ENCODE measurements at regions not wholly inside any gene's neighbourhood (a gene's known extent, or its start where the extent isn't known, plus 50 kb on each side); places are given as distances from the start of the nearest gene placed in this dataset.

- Histone ChIP-seq H3K4me3 (ENCODE audit: low read depth in 1 of 3, low read length in 3 of 3) (no peak overlapping the region), H3K4me1 (ENCODE audit: control insufficient read depth in 4 of 4, insufficient read depth in 4 of 4, low read length in 3 of 4) (no peaks in the 10 kb centered on the region), H3K27ac (ENCODE audit: low read depth in 1 of 2, low read length in 2 of 2) (no peak overlapping the region), H3K9me3 (ENCODE audit: control insufficient read depth in 4 of 4, low read length in 3 of 4) (peaks cover 0 to 7% (median 4%) of the 10 kb centered on the region in 4 donors), H3K9ac (ENCODE audit: low read depth in 1 of 2, low read length in 2 of 2) (no peak overlapping the region), H3K27me3 (ENCODE audit: control insufficient read depth in 4 of 4, insufficient read depth in 4 of 4, low read length in 3 of 4) (no peaks in the 10 kb centered on the region), H3K36me3 (ENCODE audit: control insufficient read depth in 4 of 4, insufficient read depth in 3 of 4, low read depth in 1 of 4, low read length in 3 of 4) (no peaks in the 10 kb centered on the region)
- 85% methylated on average over 3 of the region's 3 CpGs for WGBS
- no peak for TF ChIP-seq HNF4G (IDR thresholded peaks at IDR 0.05)
- TF ChIP-seq EGR1 (IDR thresholded peaks at IDR 0.05; ENCODE audit: low read depth in 2 of 2), result no peak
- no peak for TF ChIP-seq RXRA (IDR thresholded peaks at IDR 0.05)
- TF ChIP-seq JUND (IDR thresholded peaks at IDR 0.05), result no peak
- no peak for TF ChIP-seq GABPA (IDR thresholded peaks at IDR 0.05 in 1 of 2, conservative IDR thresholded peaks at IDR 0.05 in 1 of 2)
- no peak for TF ChIP-seq RAD21 (IDR thresholded peaks at IDR 0.05)
- TF ChIP-seq MAX (IDR thresholded peaks at IDR 0.05), result no peak
- no peak for TF ChIP-seq HNF4A (conservative IDR thresholded peaks at IDR 0.05)
- no peak for TF ChIP-seq CTCF (IDR thresholded peaks at IDR 0.05; ENCODE audit: low read depth, low read length, missing input control)
- TF ChIP-seq ATF3 (IDR thresholded peaks at IDR 0.05), result no peak
- no peak for TF ChIP-seq FOXA2 (IDR thresholded peaks at IDR 0.05)
- TF ChIP-seq ZBTB33 (IDR thresholded peaks at IDR 0.05), result no peak
- TF ChIP-seq YY1 (IDR thresholded peaks at IDR 0.05), result no peak
- no peak for TF ChIP-seq TAF1 (conservative IDR thresholded peaks at IDR 0.05)
- TF ChIP-seq REST (IDR thresholded peaks at IDR 0.05), result no peak
- DNase-seq (ENCODE audit: low spot score), result no peak
These were observed 511.1 kb downstream of the TMEM135 start for GRCh38 chr11:87548797-87549196.

- WGBS, result 78% methylated on average over 1 of the region's 1 CpG
- no peaks in the 10 kb centered on the region for H3K27me3 ChIP-seq (ENCODE audit: control insufficient read depth in 4 of 4, insufficient read depth in 4 of 4, low read length in 3 of 4)
- no peak overlapping the region for H3K4me3 ChIP-seq (ENCODE audit: low read depth in 1 of 3, low read length in 3 of 3)
- H3K27ac ChIP-seq (ENCODE audit: low read depth in 1 of 2, low read length in 2 of 2), result no peak overlapping the region
- peaks cover 0 to 20% (median 8%) of the 10 kb centered on the region in 4 donors for H3K9me3 ChIP-seq (ENCODE audit: control insufficient read depth in 4 of 4, low read length in 3 of 4)
- no peak overlapping the region for H3K9ac ChIP-seq (ENCODE audit: low read depth in 1 of 2, low read length in 2 of 2)
- TF ChIP-seq ZBTB33 (IDR thresholded peaks at IDR 0.05), result no peak
- TF ChIP-seq HNF4G (IDR thresholded peaks at IDR 0.05), result no peak
- no peak for TF ChIP-seq GABPA (IDR thresholded peaks at IDR 0.05 in 1 of 2, conservative IDR thresholded peaks at IDR 0.05 in 1 of 2)
- H3K4me1 ChIP-seq (ENCODE audit: control insufficient read depth in 4 of 4, insufficient read depth in 4 of 4, low read length in 3 of 4), result no peaks in the 10 kb centered on the region
- no peaks in the 10 kb centered on the region for H3K36me3 ChIP-seq (ENCODE audit: control insufficient read depth in 4 of 4, insufficient read depth in 3 of 4, low read depth in 1 of 4, low read length in 3 of 4)
- DNase-seq (ENCODE audit: low spot score), result no peak
These were observed 508.1 kb downstream of the TMEM135 start for GRCh38 chr11:87545858-87546257.

Data from liver (tissue), 8 donors.